ENCODE measurements at regions not wholly inside any gene's neighbourhood (a gene's known extent, or its start where the extent isn't known, plus 50 kb on each side); places are given as distances from the start of the nearest gene placed in this dataset.

GRCh38 chr9:121569266-121569648, 69.6 kb upstream of the GGTA1 start:
- no peak for ATAC-seq

- no peak for ATAC-seq
These were observed 72.9 kb upstream of the GGTA1 start for GRCh38 chr9:121572581-121572980.

GRCh38 chr9:121573717-121574485, 74.3 kb upstream of the GGTA1 start:
- no peak for ATAC-seq

- no peak for ATAC-seq
These were observed 75.3 kb upstream of the GGTA1 start for GRCh38 chr9:121574774-121575519.

GRCh38 chr9:121576281-121577075, 75.0 kb upstream of the DAB2IP start:
- no peak for ATAC-seq

- ATAC-seq = no peak
These were observed 74.3 kb upstream of the DAB2IP start for GRCh38 chr9:121577166-121577565.

- no peak for ATAC-seq
These were observed 73.9 kb upstream of the DAB2IP start for GRCh38 chr9:121577572-121577971.

GRCh38 chr9:121581786-121582600, 69.4 kb upstream of the DAB2IP start:
- no peak for ATAC-seq

- ATAC-seq = no peak
These were observed 68.8 kb upstream of the DAB2IP start for GRCh38 chr9:121582641-121583040.

- ATAC-seq = no peak
These were observed 67.0 kb upstream of the DAB2IP start for GRCh38 chr9:121584421-121584820.

GRCh38 chr9:121587863-121588262, 63.6 kb upstream of the DAB2IP start:
- no peak for ATAC-seq

- ATAC-seq = no peak
These were observed 61.4 kb upstream of the DAB2IP start for GRCh38 chr9:121589986-121590385.

- ATAC-seq = no peak
These were observed 59.2 kb upstream of the DAB2IP start for GRCh38 chr9:121592265-121592664.

GRCh38 chr9:121593066-121593465, 58.4 kb upstream of the DAB2IP start:
- no peak for ATAC-seq

- ATAC-seq = no peak
These were observed 54.9 kb upstream of the DAB2IP start for GRCh38 chr9:121596515-121596914.

GRCh38 chr9:121597698-121598166, 53.7 kb upstream of the DAB2IP start:
- ATAC-seq = no peak

GRCh38 chr9:121598167-121598964, 53.1 kb upstream of the DAB2IP start:
- ATAC-seq = no peak

GRCh38 chr9:121598965-121599871, 52.2 kb upstream of the DAB2IP start:
- no peak for ATAC-seq

- no peak for ATAC-seq
These were observed 51.4 kb upstream of the DAB2IP start for GRCh38 chr9:121599872-121600585.

GRCh38 chr9:121601194-121601593, 50.2 kb upstream of the DAB2IP start:
- no peak for ATAC-seq

Data from activated CD4-positive, CD25-positive, alpha-beta regulatory T cell treated with anti-CD3 and anti-CD28 coated beads, Interleukin-2, amount 50 U/mL, for 24 hours (primary cell).